Chondrocyte (in vitro differentiated cells): ENCODE measurements at regions not wholly inside any gene's neighbourhood (a gene's known extent, or its start where the extent isn't known, plus 50 kb on each side); places are given as distances from the start of the nearest gene placed in this dataset.

Experiments used
- DNase-seq: peaks from one replicate; pipeline ENCODE4 v3.0.0; 2021; ENCODE audit warnings: mixed read lengths, low spot score
- H3K27ac Mint-ChIP-seq: one replicate; pipeline ENCODE4 v1.8.0; 2021; ENCODE audit warnings: mild to moderate bottlenecking, moderate library complexity, mixed read lengths; ENCODE audit not compliant: unreplicated experiment
- H3K27me3 Mint-ChIP-seq: 2 replicates; pipeline ENCODE4 v1.8.0; 2021; ENCODE audit warnings: low read depth, mixed read lengths
- H3K36me3 Mint-ChIP-seq: 2 replicates; pipeline ENCODE4 v1.8.0; 2021; ENCODE audit warnings: low read depth, mixed read lengths
- H3K4me1 Mint-ChIP-seq: 2 replicates; pipeline ENCODE4 v1.8.0; 2021; ENCODE audit warnings: low read depth, mild to moderate bottlenecking, mixed read lengths
- H3K4me3 Mint-ChIP-seq: one replicate; pipeline ENCODE4 v1.8.0; 2021; ENCODE audit warnings: mild to moderate bottlenecking, moderate library complexity, mixed read lengths; ENCODE audit not compliant: unreplicated experiment
- H3K9me3 Mint-ChIP-seq: 2 replicates; pipeline ENCODE4 v1.8.0; 2021; ENCODE audit warnings: low read depth, mixed read lengths
- CTCF ChIP-seq: fragments of 200-600 bp; sonication (generic); IDR thresholded peaks from 2 replicates; pipeline ENCODE4 v1.5.0; 2021; ENCODE audit warnings: antibody characterized with exemption, mild to moderate bottlenecking, moderate library complexity

- H3K36me3 Mint-ChIP-seq: no peaks in the 10 kb centered on the region
Measured at GRCh38 chr15:38202361-38202760, 50.3 kb upstream of the SPRED1 start.

More at GRCh38 chr15:38202361-38202760, 50.3 kb upstream of the SPRED1 start:
- DNase-seq: no peak
- peaks cover 10% of the 10 kb centered on the region for H3K4me1 Mint-ChIP-seq
- no peaks in the 10 kb centered on the region for H3K9me3 Mint-ChIP-seq
- H3K27me3 Mint-ChIP-seq: no peaks in the 10 kb centered on the region
- H3K27ac Mint-ChIP-seq: no peak overlapping the region
- TF ChIP-seq CTCF: no peak
- H3K4me3 Mint-ChIP-seq: no peak overlapping the region
